DND-41 (cell line): ENCODE measurements at regions not wholly inside any gene's neighbourhood (a gene's known extent, or its start where the extent isn't known, plus 50 kb on each side); places are given as distances from the start of the nearest gene placed in this dataset.

ENCODE experiments used
- EZH2 ChIP-seq: IDR thresholded peaks from 3 replicates; pipeline ENCODE4 v1.6.1; 2012; ENCODE audit warnings: borderline replicate concordance, low read depth, mild to moderate bottlenecking, moderate library complexity, low read length, inconsistent platforms; ENCODE audit not compliant: severe bottlenecking
- TF ChIP-seq, protein P1 (sequence below): IDR thresholded peaks from 2 replicates; pipeline ENCODE4 v1.5.1; 2012; ENCODE audit warnings: borderline replicate concordance, low read length, moderate library complexity, mild to moderate bottlenecking; ENCODE audit not compliant: poor library complexity, severe bottlenecking; ENCODE audit errors: extremely low read depth

DNA sequence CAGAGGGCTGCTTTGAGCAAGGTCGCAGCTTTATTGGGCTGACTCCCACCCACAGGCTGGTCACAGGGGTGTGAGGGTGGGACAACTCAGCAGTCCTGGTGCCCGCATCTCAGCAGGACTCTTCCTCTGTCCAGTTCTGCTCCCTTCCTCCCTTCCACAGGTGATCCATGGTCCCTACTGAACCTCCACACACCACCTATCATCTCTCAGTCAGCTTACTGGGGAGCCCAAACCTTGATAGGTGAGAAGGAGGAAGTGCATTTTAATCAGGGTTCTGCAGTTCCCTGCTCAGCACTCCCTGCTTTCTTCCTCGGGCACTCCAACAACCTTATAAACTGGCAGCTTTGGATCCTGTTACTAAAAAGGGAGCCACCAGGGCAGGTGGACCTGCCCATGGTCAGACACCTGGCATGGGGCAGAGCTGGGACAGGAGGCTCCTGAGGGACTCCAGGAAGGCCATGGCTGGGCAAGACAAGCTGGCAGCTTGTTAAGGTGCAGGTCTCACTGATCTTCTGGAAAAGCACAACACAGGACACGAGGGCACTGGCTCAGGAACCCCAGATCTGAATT, 664.6 kb downstream of the BCL11B start:
- TF ChIP-seq, protein P1, sequence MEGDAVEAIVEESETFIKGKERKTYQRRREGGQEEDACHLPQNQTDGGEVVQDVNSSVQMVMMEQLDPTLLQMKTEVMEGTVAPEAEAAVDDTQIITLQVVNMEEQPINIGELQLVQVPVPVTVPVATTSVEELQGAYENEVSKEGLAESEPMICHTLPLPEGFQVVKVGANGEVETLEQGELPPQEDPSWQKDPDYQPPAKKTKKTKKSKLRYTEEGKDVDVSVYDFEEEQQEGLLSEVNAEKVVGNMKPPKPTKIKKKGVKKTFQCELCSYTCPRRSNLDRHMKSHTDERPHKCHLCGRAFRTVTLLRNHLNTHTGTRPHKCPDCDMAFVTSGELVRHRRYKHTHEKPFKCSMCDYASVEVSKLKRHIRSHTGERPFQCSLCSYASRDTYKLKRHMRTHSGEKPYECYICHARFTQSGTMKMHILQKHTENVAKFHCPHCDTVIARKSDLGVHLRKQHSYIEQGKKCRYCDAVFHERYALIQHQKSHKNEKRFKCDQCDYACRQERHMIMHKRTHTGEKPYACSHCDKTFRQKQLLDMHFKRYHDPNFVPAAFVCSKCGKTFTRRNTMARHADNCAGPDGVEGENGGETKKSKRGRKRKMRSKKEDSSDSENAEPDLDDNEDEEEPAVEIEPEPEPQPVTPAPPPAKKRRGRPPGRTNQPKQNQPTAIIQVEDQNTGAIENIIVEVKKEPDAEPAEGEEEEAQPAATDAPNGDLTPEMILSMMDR = no peak
- TF ChIP-seq EZH2 = no peak
